Trophoblast cell (in vitro differentiated cells and primary cell): ENCODE measurements at regions not wholly inside any gene's neighbourhood (a gene's known extent, or its start where the extent isn't known, plus 50 kb on each side); places are given as distances from the start of the nearest gene placed in this dataset.
A peak's percentile ranks its signal among the peaks of the same experiment; 100 is the strongest.

ENCODE experiments used
- DNase-seq, 2 donors: peaks; one replicate each; pipeline ENCODE4 v3.0.0-alpha.2; 2016
- H2AFZ ChIP-seq: 2 replicates; pipeline ENCODE4 v1.6.1; 2013; ENCODE audit warnings: low read length, moderate library complexity, mild to moderate bottlenecking; ENCODE audit not compliant: insufficient read depth, poor library complexity
- H2AK5ac ChIP-seq: 2 replicates; pipeline ENCODE4 v1.6.1; 2013; ENCODE audit warnings: mild to moderate bottlenecking, low read length
- H2BK120ac ChIP-seq: 2 replicates; pipeline ENCODE4 v1.6.1; 2013; ENCODE audit warnings: low read length, mild to moderate bottlenecking, moderate library complexity; ENCODE audit not compliant: insufficient read depth, poor library complexity
- H2BK12ac ChIP-seq: 2 replicates; pipeline ENCODE4 v1.6.1; 2013; ENCODE audit warnings: mild to moderate bottlenecking, low read length, moderate library complexity
- H2BK5ac ChIP-seq: 2 replicates; pipeline ENCODE4 v1.6.1; 2013; ENCODE audit warnings: low read length, low read depth, moderate library complexity, mild to moderate bottlenecking; ENCODE audit not compliant: poor library complexity
- H3K14ac ChIP-seq: 2 replicates; pipeline ENCODE4 v1.6.1; 2013; ENCODE audit warnings: mild to moderate bottlenecking, low read length
- H3K18ac ChIP-seq: 2 replicates; pipeline ENCODE4 v1.6.1; 2013; ENCODE audit warnings: mild to moderate bottlenecking, low read length
- H3K23ac ChIP-seq: 2 replicates; pipeline ENCODE4 v1.6.1; 2013; ENCODE audit warnings: low read length
- H3K27ac ChIP-seq: 2 replicates; pipeline ENCODE4 v1.5.1; 2013; ENCODE audit warnings: low read depth, mild to moderate bottlenecking, inconsistent platforms, low read length, moderate library complexity
- H3K27me3 ChIP-seq: 2 replicates; pipeline ENCODE4 v1.6.1; 2013; ENCODE audit warnings: inconsistent platforms, mild to moderate bottlenecking, low read length, moderate library complexity; ENCODE audit not compliant: insufficient read depth
- H3K36me3 ChIP-seq, 2 experiments: 1 replicate in 1 of 2; 2 replicates in 1 of 2; pipeline ENCODE4 v1.6.1; 2013; ENCODE audit warnings: low read length in 2 of 2, mild to moderate bottlenecking in 2 of 2, moderate library complexity in 1 of 2; ENCODE audit not compliant: insufficient read depth in 2 of 2, control insufficient read depth in 1 of 2
- H3K4ac ChIP-seq: 2 replicates; pipeline ENCODE4 v1.6.1; 2013; ENCODE audit warnings: low read depth, mild to moderate bottlenecking, low read length, moderate library complexity
- H3K4me1 ChIP-seq, 2 experiments: 1 replicate in 1 of 2; 2 replicates in 1 of 2; pipeline ENCODE4 v1.6.1; 2013; ENCODE audit warnings: low read length in 2 of 2, mild to moderate bottlenecking in 2 of 2, moderate library complexity in 1 of 2; ENCODE audit not compliant: insufficient read depth in 2 of 2, control insufficient read depth in 1 of 2
- H3K4me2 ChIP-seq: 2 replicates; pipeline ENCODE4 v1.6.1; 2013; ENCODE audit warnings: inconsistent platforms, mild to moderate bottlenecking, low read length, moderate library complexity
- H3K4me3 ChIP-seq: 2 replicates; pipeline ENCODE4 v1.5.1; 2013; ENCODE audit warnings: mild to moderate bottlenecking, low read depth, low read length, inconsistent platforms
- H3K79me1 ChIP-seq: one replicate; pipeline ENCODE4 v1.6.1; 2013; ENCODE audit warnings: low read length
- H3K79me2 ChIP-seq: 2 replicates; pipeline ENCODE4 v1.6.1; 2013; ENCODE audit warnings: low read length, mild to moderate bottlenecking; ENCODE audit not compliant: control insufficient read depth, insufficient read depth, poor library complexity
- H3K9ac ChIP-seq: 2 replicates; pipeline ENCODE4 v1.6.1; 2013; ENCODE audit warnings: mild to moderate bottlenecking, low read length
- H3K9me3 ChIP-seq: 2 replicates; pipeline ENCODE4 v1.6.1; 2013; ENCODE audit warnings: low read depth, mild to moderate bottlenecking, control low read depth, inconsistent platforms, low read length; ENCODE audit not compliant: insufficient read depth
- H4K12ac ChIP-seq: 2 replicates; pipeline ENCODE4 v1.6.1; 2013; ENCODE audit warnings: low read depth, mild to moderate bottlenecking, low read length, moderate library complexity
- H4K8ac ChIP-seq: 2 replicates; pipeline ENCODE4 v1.6.1; 2013; ENCODE audit warnings: low read depth, mild to moderate bottlenecking, low read length, moderate library complexity
- H4K91ac ChIP-seq: one replicate; pipeline ENCODE4 v1.6.1; 2013; ENCODE audit warnings: low read depth, mild to moderate bottlenecking, low read length, moderate library complexity
- WGBS: extraction: QIAGEN DNeasy Blood & Tissue Kit; methylation state at CpG from one replicate; pipeline ENCODE4 v1.1.7; 2013; ENCODE audit warnings: missing lambda C conversion rate; ENCODE audit not compliant: insufficient read length, insufficient coverage; ENCODE audit errors: extremely low coverage; 5-methylcytosine and 5-hydroxymethylcytosine counted together

DNA sequence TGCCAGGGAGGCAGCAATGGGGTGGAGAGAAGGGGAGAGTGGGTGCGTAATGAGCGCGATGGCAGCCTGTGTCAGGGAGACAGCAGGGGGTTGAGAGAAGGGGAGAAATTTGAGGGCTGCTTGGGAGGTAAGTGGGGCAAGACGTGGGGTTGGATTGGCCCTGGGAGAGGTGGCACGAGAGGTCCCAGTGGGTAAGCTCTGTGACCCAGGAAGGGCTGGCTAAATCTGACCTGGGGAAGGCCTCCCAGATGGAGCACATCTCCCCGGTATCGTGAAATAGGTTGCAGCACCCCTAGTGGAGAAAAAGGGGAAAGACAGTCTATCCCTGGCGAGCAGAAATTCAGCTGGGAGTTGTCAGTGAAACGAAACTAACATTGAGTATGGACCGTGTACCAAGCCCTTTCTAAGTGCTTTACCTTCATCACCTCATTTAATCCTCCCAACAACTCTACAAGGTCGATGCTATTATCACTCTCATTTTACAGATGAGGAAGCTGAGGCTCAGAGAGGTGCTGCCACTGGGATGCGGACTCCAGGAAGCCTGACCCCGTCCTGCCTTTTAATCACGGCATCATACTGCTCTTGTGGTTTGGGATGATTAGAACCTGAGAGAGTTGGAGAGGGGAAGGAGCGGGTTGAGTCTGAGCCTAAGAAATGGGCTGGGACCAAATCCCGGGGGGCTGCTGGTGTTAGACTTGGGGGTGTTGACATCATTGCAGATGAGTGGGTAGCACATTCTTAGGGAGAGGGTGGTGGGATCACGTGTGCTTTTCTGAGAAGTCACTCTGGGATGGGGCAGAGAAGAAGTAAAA is 56.6 kb upstream of the RPL11 start:
- peak overlapping the region; percentile 45 for H4K8ac ChIP-seq
- H2AFZ ChIP-seq: peak overlapping the region; percentile 4
- peaks cover 11% of the 10 kb centered on the region for H3K79me1 ChIP-seq
- H3K4ac ChIP-seq: peak overlapping the region; percentile 6
- H2BK5ac ChIP-seq: peak overlapping the region; percentile 38
- peak overlapping the region; percentile 63 for H2AK5ac ChIP-seq
- H2BK120ac ChIP-seq: peak overlapping the region; percentile 33
- peak overlapping the region; percentile 84 for H4K91ac ChIP-seq
- peak overlapping the region; percentile 16 for H3K4me2 ChIP-seq
- no peaks in the 10 kb centered on the region for H3K27me3 ChIP-seq
- peak overlapping the region; percentile 54 for H3K14ac ChIP-seq
- H3K27ac ChIP-seq: no peak overlapping the region
- H3K23ac ChIP-seq: no peak overlapping the region
- H3K9ac ChIP-seq: no peak overlapping the region
- H3K9me3 ChIP-seq: no peaks in the 10 kb centered on the region
- WGBS: no CpG with 5 or more reads among the region's 17 CpGs
- H3K4me1 ChIP-seq: peaks cover 8 to 9% of the 10 kb centered on the region in 2 experiments
- H2BK12ac ChIP-seq: peak overlapping the region; percentile 74
- no peaks in the 10 kb centered on the region for H3K36me3 ChIP-seq
- no peak overlapping the region for H3K4me3 ChIP-seq
- peak overlapping the region; percentile 7 for H4K12ac ChIP-seq
- peak overlapping the region; percentile 36 for H3K18ac ChIP-seq
- H3K79me2 ChIP-seq: no peaks in the 10 kb centered on the region
- peak; percentile 56 to 83 for DNase-seq

- no CpG with 5 or more reads among the region's 2 CpGs for WGBS
- Histone ChIP-seq H3K36me3 (no peaks in the 10 kb centered on the region), H3K4me3 (no peak overlapping the region), H3K18ac (peak overlapping the region; percentile 36), H4K8ac (peak overlapping the region; percentile 23), H3K9ac (no peak overlapping the region), H3K4me1 (peaks cover 10 to 12% of the 10 kb centered on the region in 2 experiments), H2AFZ (peak overlapping the region; percentile 4), H3K79me2 (no peaks in the 10 kb centered on the region), H4K91ac (peak overlapping the region; percentile 84), H3K4me2 (no peak overlapping the region), H3K27ac (no peak overlapping the region), H3K14ac (peak overlapping the region; percentile 42), H2BK120ac (peak overlapping the region; percentile 22), H3K79me1 (peaks cover 11% of the 10 kb centered on the region), H3K4ac (no peak overlapping the region), H2BK12ac (peak overlapping the region; percentile 70), H3K27me3 (no peaks in the 10 kb centered on the region), H2AK5ac (peak overlapping the region; percentile 44), H3K23ac (no peak overlapping the region), H4K12ac (peak overlapping the region; percentile 7), H3K9me3 (no peaks in the 10 kb centered on the region), H2BK5ac (peak overlapping the region; percentile 38)
- no peak for DNase-seq
These were observed 57.1 kb upstream of the RPL11 start for GRCh38 chr1:23634518-23634839.

DNA sequence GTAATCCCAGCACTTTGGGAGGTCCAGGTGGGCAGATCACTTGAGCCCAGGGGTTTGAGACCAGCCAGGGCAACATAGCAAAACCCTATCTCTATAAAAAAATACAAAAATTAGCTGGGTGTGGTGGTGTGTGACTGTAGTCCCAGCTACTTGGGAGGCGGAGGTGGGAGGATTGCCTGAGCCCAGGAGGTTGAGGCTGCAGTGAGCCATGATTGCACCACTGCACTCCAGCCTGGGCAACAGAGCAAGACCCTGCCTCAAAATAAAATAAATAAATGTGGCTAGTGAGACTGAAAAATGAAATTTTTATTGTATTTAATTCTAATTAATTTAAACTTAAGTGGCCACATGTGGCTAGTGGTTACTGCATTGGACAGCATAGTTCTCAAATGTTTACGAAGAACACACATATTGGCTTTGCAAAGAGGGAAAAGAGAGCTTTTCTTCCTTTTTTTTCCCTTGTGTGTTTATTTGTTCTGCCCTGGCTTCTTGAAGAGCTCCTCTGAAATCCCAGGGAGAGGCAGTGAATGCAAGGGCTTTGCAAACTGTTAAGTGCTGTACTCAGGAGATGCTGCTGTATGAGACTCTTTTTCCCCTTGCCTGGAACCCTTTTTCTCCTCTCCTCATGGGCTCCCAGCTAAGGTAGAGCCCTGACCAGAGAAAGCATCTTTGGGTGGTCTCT is 59.0 kb upstream of the RPL11 start:
- no peak overlapping the region for H2BK120ac ChIP-seq
- no peak overlapping the region for H3K4ac ChIP-seq
- no peaks in the 10 kb centered on the region for H3K36me3 ChIP-seq
- H3K18ac ChIP-seq: no peak overlapping the region
- H3K4me3 ChIP-seq: no peak overlapping the region
- H2BK12ac ChIP-seq: no peak overlapping the region
- no CpG with 5 or more reads among the region's 2 CpGs for WGBS
- H4K12ac ChIP-seq: no peak overlapping the region
- DNase-seq: no peak
- H3K27me3 ChIP-seq: no peaks in the 10 kb centered on the region
- H2BK5ac ChIP-seq: no peak overlapping the region
- H3K23ac ChIP-seq: no peak overlapping the region
- H3K79me1 ChIP-seq: peaks cover 11% of the 10 kb centered on the region
- H4K91ac ChIP-seq: peak overlapping the region; percentile 42
- peaks cover 10 to 12% of the 10 kb centered on the region in 2 experiments for H3K4me1 ChIP-seq
- H2AFZ ChIP-seq: no peak overlapping the region
- H4K8ac ChIP-seq: no peak overlapping the region
- no peaks in the 10 kb centered on the region for H3K79me2 ChIP-seq
- H3K27ac ChIP-seq: no peak overlapping the region
- H3K9ac ChIP-seq: no peak overlapping the region
- no peaks in the 10 kb centered on the region for H3K9me3 ChIP-seq
- H3K4me2 ChIP-seq: no peak overlapping the region
- no peak overlapping the region for H2AK5ac ChIP-seq
- no peak overlapping the region for H3K14ac ChIP-seq

GRCh38 chr1:23629708-23630290 is 61.8 kb upstream of the RPL11 start:
- Histone ChIP-seq H3K4me1 (peaks cover 7 to 8% of the 10 kb centered on the region in 2 experiments), H2AFZ (no peak overlapping the region), H3K4me3 (no peak overlapping the region), H3K4ac (no peak overlapping the region), H3K9ac (no peak overlapping the region), H4K8ac (no peak overlapping the region), H3K27me3 (no peaks in the 10 kb centered on the region), H2BK12ac (no peak overlapping the region), H3K27ac (no peak overlapping the region), H4K91ac (no peak overlapping the region), H2BK5ac (no peak overlapping the region), H3K9me3 (no peaks in the 10 kb centered on the region), H2AK5ac (no peak overlapping the region), H3K4me2 (no peak overlapping the region), H3K18ac (no peak overlapping the region), H3K79me2 (no peaks in the 10 kb centered on the region), H3K79me1 (peaks cover 4% of the 10 kb centered on the region), H3K36me3 (no peaks in the 10 kb centered on the region), H3K14ac (no peak overlapping the region), H2BK120ac (no peak overlapping the region), H4K12ac (no peak overlapping the region), H3K23ac (no peak overlapping the region)
- no CpG with 5 or more reads among the region's 4 CpGs for WGBS
- peak; percentile 75 to 97 for DNase-seq
